ENCODE measurements at regions not wholly inside any gene's neighbourhood (a gene's known extent, or its start where the extent isn't known, plus 50 kb on each side); places are given as distances from the start of the nearest gene placed in this dataset.

GRCh38 chr14:71273366-71273765 lies 366.1 kb downstream of the PCNX1 start:
- no peak for DNase-seq (ENCODE audit: low read depth in 1 of 2, low spot score in 1 of 2)

GRCh38 chr14:71284048-71284447 lies 376.8 kb downstream of the PCNX1 start:
- DNase-seq (ENCODE audit: low read depth in 1 of 2, low spot score in 1 of 2), result no peak

GRCh38 chr14:71286126-71286525 lies 378.9 kb downstream of the PCNX1 start:
- no peak for DNase-seq (ENCODE audit: low read depth in 1 of 2, low spot score in 1 of 2)

- no peak for DNase-seq (ENCODE audit: low read depth in 1 of 2, low spot score in 1 of 2)
Observed at GRCh38 chr14:71287567-71287966, 380.3 kb downstream of the PCNX1 start.

- DNase-seq (ENCODE audit: low read depth in 1 of 2, low spot score in 1 of 2), result no peak
Observed at GRCh38 chr14:71289536-71289935, 382.3 kb downstream of the PCNX1 start.

- no peak for DNase-seq (ENCODE audit: low read depth in 1 of 2, low spot score in 1 of 2)
Observed at GRCh38 chr14:71290301-71290700, 383.0 kb downstream of the PCNX1 start.

- DNase-seq (ENCODE audit: low read depth in 1 of 2, low spot score in 1 of 2), result peak in 1 of 2 donors; percentile 58
Observed at GRCh38 chr14:71290960-71291466, 383.8 kb downstream of the PCNX1 start.

- DNase-seq (ENCODE audit: low read depth in 1 of 2, low spot score in 1 of 2), result no peak
Observed at GRCh38 chr14:71296184-71296583, 388.9 kb downstream of the PCNX1 start.

- DNase-seq (ENCODE audit: low read depth in 1 of 2, low spot score in 1 of 2), result no peak
Observed at GRCh38 chr14:71300566-71301330, 393.5 kb downstream of the PCNX1 start.

GRCh38 chr14:71301611-71302010 lies 394.4 kb downstream of the PCNX1 start:
- no peak for DNase-seq (ENCODE audit: low read depth in 1 of 2, low spot score in 1 of 2)

- DNase-seq (ENCODE audit: low read depth in 1 of 2, low spot score in 1 of 2), result no peak
Observed at GRCh38 chr14:71304690-71305089, 397.4 kb downstream of the PCNX1 start.

- DNase-seq (ENCODE audit: low read depth in 1 of 2, low spot score in 1 of 2), result no peak
Observed at GRCh38 chr14:71308671-71309070, 401.4 kb downstream of the PCNX1 start.

- no peak for DNase-seq (ENCODE audit: low read depth in 1 of 2, low spot score in 1 of 2)
Observed at GRCh38 chr14:71309756-71310155, 402.5 kb downstream of the PCNX1 start.

- no peak for DNase-seq (ENCODE audit: low read depth in 1 of 2, low spot score in 1 of 2)
Observed at GRCh38 chr14:71311061-71311460, 403.8 kb downstream of the PCNX1 start.

- no peak for DNase-seq (ENCODE audit: low read depth in 1 of 2, low spot score in 1 of 2)
Observed at GRCh38 chr14:71314717-71315116, 407.5 kb downstream of the PCNX1 start.

- DNase-seq (ENCODE audit: low read depth in 1 of 2, low spot score in 1 of 2), result no peak
Observed at GRCh38 chr14:71317385-71318096, 410.3 kb downstream of the PCNX1 start.

GRCh38 chr14:71318097-71318459 lies 410.8 kb downstream of the PCNX1 start:
- no peak for DNase-seq (ENCODE audit: low read depth in 1 of 2, low spot score in 1 of 2)

- no peak for DNase-seq (ENCODE audit: low read depth in 1 of 2, low spot score in 1 of 2)
Observed at GRCh38 chr14:71319666-71320065, 412.4 kb downstream of the PCNX1 start.

- DNase-seq (ENCODE audit: low read depth in 1 of 2, low spot score in 1 of 2), result peak; percentile 94 to 98
Observed at GRCh38 chr14:71320107-71320733, 413.0 kb downstream of the PCNX1 start, which contains the start of gene SIPA1L1. TSS of gene SIPA1L1 (plus strand) at chr14:71320476.

- peak in 1 of 2 donors; percentile 44 for DNase-seq (ENCODE audit: low read depth in 1 of 2, low spot score in 1 of 2)
Observed at GRCh38 chr14:71320734-71321573, 413.7 kb downstream of the PCNX1 start.

Data from activated CD4-positive, alpha-beta T cell treated with anti-CD3 and anti-CD28 coated beads, Interleukin-2, amount 50 U/mL, for 24 hours (primary cell).